NCI-H748 treated with DMSO at 0.1 percent for 48 hours (cell line): ENCODE measurements at regions not wholly inside any gene's neighbourhood (a gene's known extent, or its start where the extent isn't known, plus 50 kb on each side); places are given as distances from the start of the nearest gene placed in this dataset.
A peak's percentile ranks its signal among the peaks of the same experiment; 100 is the strongest.

Experiments
- DNase-seq: peaks from one replicate; lab custom pipeline; 2025; lab: John Stamatoyannopoulos, UW

DNA sequence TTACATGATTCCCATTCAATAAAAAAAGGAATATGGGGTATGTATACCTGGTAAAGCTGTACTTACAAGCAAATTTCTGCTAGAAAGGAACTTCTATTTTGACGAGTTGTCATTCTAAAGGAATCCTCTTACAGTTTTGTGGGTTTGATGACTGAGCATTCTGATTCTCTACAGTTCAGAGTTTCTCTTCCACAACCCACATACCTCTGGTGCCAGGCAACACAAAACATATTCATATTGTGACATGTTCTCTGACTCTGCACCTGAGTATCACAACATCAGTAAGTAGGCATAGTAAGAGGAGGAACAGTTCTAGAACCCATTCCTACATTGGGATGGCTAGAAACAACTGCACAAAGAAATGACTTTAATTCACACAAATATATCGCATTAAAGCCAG lies 636.6 kb downstream of the MED13L start:
- DNase-seq: no peak

DNA sequence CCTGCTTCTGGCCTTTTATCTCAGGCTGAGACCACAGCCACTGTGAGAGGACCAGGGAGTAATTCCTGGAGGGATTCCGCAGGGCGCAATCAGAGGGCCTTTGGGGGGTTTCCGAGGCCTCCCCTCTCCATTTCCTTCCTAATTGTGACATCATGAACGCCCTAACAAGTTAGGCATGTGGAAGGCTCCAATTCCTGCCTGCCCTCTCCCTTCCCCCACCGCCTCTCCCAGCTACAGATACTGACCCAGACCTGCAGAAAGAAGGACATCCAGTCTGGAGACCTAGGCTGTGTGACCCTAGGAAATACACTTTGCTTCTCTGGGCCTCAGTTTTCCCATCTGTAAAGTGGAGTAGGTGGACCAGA lies 637.9 kb downstream of the MED13L start:
- no peak for DNase-seq

- DNase-seq: no peak
Observed at GRCh38 chr12:115638733-115639647, 638.5 kb downstream of the MED13L start.

- DNase-seq: no peak
Observed at GRCh38 chr12:115636546-115636945, 640.9 kb downstream of the MED13L start.

GRCh38 chr12:115632308-115632707 lies 645.2 kb downstream of the MED13L start:
- DNase-seq: peak; percentile 3

- DNase-seq: no peak
Observed at GRCh38 chr12:115630136-115630535, 647.4 kb downstream of the MED13L start.

DNA sequence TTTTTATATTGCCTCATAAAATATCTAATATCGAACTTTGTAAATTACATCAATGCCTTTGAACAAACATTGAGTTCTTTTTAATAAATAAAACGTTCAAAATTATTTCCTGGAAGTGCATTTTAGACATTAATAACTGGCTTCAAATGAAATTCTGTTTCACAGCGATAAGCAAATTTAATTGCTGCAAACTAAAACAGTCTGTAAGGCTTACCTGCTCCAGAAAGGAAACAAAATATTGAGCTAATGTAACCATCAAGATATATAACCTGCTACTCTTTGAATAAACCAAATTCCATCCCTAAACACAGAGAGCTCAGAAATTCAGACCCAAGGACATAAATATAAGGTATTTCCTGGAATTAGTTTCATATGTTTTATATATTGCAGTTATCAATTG lies 651.3 kb downstream of the MED13L start:
- DNase-seq: no peak

DNA sequence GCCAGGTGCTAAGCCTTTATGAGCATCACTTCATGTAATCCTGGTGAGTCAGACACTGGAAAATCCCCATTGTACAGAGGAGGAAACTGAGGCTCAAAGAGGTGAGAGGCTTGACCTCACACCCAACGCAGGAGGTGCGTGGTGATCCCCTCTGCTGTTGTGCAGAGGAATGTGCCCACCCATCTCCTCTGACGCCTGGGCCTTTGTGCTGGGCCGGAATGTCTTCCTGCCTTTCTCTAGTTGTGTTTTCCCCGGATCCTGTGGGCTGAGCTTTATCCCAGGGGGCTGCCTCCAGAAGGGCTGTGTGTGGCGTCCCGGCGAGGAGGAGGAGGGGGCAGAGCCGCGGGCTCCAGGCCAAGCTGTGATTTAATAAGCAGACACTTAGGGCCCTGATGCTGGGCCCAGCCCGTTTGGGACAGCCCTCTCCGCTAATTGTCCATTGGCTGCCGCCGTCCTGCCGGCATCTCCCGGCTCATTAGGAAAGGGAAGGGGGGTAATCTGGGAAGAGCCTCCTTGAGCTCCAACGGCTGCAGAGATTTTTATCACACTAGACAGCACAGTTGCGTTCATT lies 653.6 kb downstream of the MED13L start:
- no peak for DNase-seq

DNA sequence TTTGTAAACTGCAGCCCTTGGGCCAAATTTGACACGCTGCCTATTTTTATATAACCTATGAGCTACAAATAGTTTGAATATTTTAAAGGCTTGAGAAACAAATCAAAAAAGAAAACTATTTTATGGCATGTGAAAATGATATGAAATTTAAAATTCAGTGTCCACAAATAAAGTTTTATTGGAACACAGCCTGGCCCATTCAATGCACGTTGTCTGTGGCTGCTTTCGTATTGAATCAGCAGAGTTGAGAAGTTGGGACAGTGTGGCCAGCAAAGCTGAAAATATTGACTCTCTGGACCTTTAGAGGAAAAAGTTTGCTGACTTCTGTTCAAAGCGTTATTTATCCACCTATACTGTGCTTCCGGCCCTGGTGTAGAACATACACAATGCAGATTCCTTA lies 654.2 kb downstream of the MED13L start:
- DNase-seq: no peak

DNA sequence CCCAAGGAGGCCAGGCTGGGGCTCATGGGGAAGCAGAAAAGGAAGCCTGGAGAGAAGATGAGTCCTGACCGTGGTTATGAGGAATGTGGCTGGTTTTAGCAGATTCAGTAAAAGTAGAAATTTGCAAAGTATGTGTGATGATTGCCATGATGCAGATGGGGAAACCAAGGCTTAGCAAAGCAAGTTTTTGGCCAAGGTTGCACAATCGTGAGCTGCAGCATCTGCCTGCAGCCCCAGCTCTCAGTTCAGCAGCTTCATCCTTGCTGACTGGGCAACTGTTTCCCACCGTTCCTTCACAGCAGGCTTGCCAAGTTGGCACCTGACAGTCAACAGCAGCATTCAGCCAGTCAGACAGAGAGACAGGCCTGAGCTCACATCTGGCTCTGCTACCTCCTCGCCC lies 656.7 kb downstream of the MED13L start:
- DNase-seq: no peak

GRCh38 chr12:115619889-115620288 lies 657.6 kb downstream of the MED13L start:
- DNase-seq: no peak

DNA sequence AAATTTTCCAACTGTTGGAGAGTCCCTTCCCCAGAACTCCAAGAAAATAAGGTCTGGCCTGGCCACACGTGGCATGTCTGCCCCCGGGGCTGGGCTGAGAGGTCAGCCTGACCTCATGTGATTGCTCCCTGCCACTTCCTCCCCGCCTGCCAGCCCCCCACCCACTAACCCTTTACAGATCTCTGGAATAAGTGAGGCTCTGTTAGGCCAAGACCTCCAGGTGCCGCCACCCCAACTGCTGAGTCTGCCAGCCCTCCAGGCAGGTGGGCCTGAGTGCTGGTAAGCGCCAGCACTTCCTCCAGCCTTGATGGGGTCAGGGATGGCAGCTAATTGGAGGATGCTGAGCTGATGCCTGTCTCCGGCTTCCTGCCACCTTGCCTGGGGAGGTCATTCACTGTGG lies 658.4 kb downstream of the MED13L start:
- no peak for DNase-seq

DNA sequence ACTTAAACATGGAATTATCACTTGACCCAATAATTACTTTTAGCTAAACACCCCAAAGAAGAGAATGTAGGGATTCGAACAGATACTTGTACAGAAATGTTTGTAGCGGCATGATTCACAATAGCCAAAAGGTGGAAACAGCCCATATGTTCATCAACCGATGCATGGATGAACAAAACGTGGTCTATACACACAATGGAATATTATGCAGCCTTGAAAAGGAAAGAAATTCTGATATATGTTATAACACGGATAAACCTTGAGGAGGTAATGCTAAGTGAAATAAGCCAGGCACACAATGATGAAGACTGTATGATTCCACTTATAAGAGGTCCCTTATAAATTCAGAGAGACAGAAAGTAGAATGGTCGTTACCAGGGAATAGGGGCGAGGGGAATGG lies 659.4 kb downstream of the MED13L start:
- DNase-seq: no peak

DNA sequence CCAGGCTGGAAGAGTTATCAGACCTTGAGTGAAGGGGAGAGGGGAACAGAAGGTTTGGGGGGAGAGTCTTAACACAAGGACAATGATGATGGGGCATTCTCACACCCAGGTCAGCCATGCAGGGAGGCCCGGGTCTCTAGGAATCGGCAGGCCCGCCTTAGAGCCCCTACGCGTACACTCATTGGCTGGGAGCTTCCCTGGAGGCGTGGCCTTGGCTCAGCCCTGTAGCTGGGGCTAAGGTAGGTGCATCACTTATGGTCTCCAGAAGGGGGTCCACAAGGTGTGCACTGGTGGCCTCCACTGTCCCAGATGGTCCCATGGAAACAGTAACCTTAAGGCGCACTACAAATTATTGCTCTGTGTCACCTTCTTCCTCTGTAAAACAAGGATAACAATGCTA lies 660.1 kb downstream of the MED13L start:
- DNase-seq: no peak

DNA sequence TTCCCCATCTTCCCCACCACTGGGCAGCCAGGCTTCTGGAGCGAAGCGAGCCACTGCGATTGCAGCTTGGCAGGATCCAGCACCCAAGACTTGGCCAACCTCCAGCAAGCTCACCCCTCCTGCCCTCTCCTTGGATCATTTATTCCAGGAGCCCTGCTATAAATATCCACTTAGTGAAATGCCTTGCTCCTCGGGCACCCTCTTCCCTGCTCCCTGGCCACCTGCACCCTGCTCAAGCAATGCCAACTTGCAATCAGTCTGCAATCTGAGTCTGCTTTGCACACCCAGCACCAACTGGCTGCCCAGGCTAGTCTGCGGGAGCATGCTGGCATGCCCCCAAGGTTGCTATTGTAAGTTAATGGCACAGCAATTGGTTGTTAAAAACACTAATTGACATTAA lies 666.0 kb downstream of the MED13L start:
- DNase-seq: no peak

GRCh38 chr12:115609347-115609746 lies 668.1 kb downstream of the MED13L start:
- DNase-seq: no peak

- no peak for DNase-seq
Observed at GRCh38 chr12:115606040-115606439, 671.5 kb downstream of the MED13L start.

DNA sequence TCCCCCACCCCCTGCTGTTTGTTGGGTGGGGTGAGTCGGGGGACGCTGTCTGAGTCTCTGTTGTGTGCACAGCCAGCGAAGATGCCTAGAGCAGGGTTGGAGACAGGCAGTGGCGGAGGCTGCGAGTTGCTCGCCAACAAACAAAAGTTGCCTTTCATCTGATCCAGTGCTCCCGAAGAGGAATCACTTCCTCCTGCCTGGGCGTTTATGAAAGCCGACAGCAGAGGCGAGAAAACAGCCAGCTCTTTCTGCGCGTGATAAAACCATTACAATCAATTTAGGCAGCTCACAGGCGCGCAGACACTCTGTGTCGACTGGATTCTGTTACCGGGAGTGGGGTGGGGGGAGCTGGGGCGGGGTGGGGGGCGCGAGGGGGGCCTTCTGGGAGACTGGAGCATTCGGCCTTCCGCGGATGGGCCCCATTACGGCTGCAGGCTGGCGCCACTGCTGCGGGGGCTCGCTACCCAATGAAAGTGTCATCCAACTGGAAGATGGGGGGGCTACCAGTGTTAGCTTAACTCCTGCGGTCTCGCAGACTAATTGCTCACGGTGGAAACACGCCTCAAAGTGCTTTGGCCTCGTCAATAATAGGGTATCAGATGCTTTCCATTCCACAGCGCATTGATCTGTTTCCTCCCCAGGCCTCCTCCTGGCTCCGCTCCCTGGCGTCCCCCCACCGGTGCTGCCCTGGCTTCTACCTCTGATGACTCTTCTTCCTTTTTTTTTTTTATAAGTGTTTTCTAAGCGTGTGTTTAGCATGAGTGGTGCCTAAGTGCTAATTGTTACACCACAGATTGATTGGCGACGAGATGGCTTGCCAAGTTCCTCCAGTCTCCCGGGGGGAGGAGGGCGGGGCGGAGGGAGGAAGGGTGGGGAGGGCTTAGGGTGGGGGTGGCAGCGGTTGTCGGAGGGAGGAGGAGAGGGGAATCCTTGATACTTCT lies 678.4 kb downstream of the MED13L start:
- peak; percentile 89 for DNase-seq

GRCh38 chr12:115597157-115597712 lies 680.3 kb downstream of the MED13L start:
- no peak for DNase-seq

GRCh38 chr12:115588131-115588530 lies 689.4 kb downstream of the MED13L start:
- DNase-seq: no peak

- DNase-seq: no peak
Observed at GRCh38 chr12:115584156-115584555, 693.3 kb downstream of the MED13L start.

DNA sequence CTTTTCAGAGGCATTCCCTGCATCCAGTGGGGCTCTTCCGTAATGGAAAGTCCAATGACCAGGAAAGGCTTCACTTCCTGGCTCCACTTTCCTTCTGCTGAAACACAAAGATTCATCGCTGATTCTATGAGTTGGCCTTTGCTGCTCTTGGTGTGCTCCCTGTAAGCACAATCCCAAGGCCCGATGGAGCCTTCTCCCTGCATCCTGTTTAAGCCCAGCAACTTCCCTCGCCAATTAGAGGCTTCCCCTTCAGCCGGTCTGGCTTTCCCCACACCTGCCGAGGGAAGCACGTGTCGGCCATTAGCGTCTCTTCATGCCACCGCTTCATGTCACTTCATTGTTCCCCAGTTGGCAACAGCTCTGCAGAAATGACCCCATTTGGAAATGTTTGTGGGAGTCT lies 693.9 kb downstream of the MED13L start:
- peak; percentile 66 for DNase-seq
